ENCODE measurements at regions not wholly inside any gene's neighbourhood (a gene's known extent, or its start where the extent isn't known, plus 50 kb on each side); places are given as distances from the start of the nearest gene placed in this dataset.

- no peak for DNase-seq
Observed at GRCh38 chr6:100266494-100267401, 198.0 kb downstream of the SIM1 start.

- DNase-seq: no peak
Observed at GRCh38 chr6:100262086-100262485, 202.6 kb downstream of the SIM1 start.

DNA sequence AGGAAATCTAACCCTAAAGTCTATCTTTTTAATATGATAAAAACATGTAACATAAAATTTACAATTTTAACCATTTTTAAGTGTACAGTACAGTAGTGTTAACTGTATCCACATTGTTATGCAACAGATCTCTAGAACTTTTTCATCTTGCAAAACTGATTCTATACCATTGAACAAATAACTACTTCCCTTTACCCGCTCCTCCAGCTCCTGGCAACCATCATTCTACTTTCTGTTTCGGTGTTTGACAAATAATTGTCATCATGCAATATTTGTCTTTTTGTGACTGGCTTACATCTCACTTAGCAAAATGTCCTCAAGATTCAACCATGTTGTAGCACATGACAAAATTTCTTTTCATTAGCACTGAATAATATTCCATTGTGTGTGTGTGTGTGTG lies 203.2 kb downstream of the SIM1 start:
- no peak for DNase-seq

DNA sequence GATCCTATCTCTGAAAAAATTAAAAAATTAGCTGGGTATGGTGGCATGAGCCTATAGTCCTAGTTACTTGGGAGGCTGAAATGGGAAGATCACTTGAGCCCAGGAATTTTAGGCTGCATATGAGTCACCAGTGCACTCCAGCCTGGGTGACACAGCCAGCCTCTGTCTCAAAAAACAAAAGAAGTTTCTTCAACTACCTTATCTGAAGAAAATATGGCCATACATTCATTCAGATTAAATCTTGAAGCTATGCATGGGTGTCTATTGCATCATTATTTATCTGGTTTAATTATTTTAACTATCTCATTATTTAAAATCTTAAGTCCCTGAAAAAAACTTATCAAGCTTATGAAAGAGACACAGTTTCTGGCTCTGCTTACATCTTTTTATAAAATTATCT lies 204.1 kb downstream of the SIM1 start:
- no peak for DNase-seq

- DNase-seq: no peak
Observed at GRCh38 chr6:100259865-100260264, 204.9 kb downstream of the SIM1 start.

DNA sequence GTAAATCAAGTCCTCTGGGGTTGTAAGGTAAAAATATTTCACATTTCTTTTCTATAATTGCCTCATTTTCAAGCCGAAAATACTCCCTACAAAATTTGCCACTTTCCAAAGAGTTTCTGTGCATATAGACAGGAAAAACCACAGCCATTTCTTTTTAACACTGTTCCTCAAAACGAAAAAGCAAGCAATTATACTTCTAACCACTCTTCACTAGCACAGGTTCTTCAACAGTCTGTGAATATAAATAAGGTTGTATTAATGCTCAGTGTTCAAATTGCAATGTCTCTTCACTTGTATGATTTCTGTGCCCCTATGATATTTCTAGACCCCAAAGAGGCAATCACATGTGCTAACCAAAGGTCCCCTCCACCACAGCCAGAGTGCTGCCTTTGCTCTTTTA lies 206.0 kb downstream of the SIM1 start:
- no peak for DNase-seq

DNA sequence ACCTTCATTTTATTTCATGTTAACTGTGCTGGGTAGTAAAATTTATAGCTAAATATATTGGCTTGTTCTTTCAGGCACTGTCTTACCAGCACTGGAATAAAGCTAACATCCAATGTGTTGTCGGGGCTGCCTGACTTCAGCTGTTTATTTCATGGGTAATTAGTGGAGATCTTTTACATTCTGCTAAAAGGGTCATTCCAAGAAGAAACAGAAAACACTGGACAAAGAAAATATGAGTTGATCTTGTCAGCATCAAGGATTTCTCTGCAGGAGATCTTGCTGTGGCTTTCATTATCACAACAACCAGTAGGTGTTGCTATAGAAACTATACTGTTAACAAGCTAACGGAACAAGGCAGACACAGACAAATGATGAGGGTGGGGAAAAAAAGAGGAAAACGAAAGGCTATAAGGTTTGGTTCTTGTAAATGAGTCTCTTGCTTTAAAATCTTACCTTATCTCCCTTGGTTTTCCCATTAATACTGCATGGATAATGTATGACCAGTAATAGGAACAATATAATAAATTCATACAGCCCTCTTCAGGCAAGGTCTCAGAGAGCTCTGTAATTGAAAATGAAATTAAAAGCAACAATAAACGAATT lies 206.8 kb downstream of the SIM1 start:
- DNase-seq: no peak

GRCh38 chr6:100255701-100256100 lies 209.0 kb downstream of the SIM1 start:
- no peak for DNase-seq

DNA sequence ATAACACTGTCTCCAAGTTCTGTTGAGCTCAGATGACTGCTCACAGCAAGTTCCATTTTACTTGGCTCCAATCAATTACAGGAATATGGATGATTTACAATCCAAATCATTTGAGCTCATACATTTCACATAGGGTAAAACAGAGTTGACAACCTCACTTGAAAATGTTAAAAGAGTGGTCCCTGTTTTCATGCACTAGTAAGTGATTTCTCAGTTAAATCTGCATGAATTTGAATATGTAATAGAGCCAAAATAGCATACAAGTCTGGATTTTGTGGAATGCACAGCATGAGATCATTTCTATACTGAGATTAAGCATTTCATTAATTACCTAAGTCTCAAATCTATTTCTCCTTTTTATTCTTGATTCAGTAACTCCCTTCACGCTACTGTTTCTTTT lies 217.6 kb downstream of the SIM1 start:
- no peak for DNase-seq

- no peak for DNase-seq
Observed at GRCh38 chr6:100246206-100246605, 218.5 kb downstream of the SIM1 start.

DNA sequence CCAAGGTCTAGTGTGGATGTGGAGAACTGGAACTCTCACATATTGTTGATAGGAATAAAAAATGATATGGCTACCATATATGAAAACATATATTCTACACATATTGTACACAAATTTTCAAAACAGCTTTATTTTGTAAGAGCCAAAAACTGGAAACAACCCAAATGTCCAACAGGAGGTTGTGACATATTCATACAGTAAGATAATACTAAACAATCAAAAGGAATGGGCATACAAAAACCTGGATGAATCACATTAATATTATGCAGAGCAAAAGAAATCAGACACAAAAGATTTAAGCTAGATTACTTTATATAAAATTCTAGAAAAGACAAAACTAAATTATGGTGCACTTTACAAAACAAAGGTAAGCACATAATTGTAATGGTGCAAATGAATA lies 223.9 kb downstream of the SIM1 start:
- no peak for DNase-seq

DNA sequence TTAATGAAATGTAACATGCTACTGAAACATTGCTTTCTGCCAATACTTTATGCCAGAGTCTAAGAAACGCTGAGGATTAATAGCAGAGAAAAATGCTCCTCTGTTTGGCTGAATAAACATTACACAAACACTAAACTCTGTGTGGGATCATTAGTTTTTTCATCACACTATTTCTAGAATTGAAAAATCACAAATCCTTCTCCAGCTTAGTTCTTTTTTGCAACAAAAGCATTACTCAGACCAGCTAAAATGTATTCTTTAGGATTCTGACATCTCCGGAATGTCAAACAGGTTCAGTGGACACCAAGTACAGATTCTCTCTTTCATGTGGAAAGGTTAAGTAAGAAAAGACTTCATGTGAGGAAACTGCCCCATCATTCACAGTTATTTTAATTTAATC lies 226.9 kb downstream of the SIM1 start:
- DNase-seq: no peak

GRCh38 chr6:100236389-100236788 lies 228.3 kb downstream of the SIM1 start:
- no peak for DNase-seq

DNA sequence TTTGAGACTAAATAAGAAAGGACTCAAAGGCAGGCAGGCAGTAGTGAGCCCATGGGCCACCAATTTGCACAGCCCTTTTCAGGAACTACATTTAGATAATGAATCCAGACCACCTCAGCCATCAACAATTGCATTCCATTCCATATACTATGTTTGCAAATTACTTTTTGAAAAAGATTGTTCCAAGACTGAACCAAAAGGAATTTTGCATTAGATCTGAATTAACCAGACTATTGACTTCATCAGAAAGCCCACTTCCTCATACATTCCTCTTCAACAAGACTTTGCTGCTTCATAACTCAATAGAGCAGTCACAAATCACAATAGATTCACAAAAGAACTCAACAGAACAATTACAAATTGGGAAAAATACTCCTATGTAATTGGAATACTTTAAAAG lies 229.1 kb downstream of the SIM1 start:
- no peak for DNase-seq

GRCh38 chr6:100234625-100235024 lies 230.1 kb downstream of the SIM1 start:
- no peak for DNase-seq

- no peak for DNase-seq
Observed at GRCh38 chr6:100232781-100233573, 231.7 kb downstream of the SIM1 start.

- DNase-seq: no peak
Observed at GRCh38 chr6:100230953-100231316, 233.8 kb downstream of the SIM1 start.

DNA sequence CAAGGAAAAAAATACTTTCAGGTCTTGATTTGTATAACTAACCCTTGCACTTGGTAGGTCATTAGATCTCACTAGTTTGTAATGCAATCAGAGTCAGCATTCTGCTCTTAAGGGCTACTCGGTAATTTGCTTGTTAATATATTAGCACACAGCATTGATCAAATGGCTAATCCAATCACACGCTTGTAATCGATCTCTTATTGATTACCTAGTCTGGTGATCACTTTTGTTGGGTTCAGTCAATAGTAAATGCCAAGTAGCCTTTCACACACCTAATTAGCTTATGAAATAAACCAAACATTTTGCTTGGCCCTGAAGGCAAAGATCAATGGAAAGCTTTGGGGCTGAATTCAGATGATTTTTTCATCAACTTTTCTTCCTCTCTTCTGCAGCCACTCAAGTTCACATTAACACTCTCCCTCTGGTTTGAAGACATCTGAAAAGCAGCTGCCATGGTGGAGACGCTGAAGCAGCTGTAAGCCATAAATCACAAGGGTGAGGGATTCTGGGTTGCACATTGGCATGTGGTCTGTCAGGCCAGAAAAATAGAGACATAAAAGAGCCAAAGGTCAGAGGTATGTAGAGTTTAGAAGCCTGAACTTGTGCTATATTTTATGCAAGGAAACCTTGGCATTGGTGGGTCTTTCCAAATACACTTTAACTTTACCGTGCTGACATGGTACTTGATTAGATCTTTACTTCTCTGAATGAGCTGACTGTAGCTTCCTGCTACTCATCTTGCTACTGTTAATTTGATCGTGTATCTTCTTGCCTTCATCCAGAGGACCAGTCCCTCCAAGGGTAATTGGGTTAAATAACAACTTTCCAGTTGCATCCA lies 234.4 kb downstream of the SIM1 start:
- DNase-seq: no peak

DNA sequence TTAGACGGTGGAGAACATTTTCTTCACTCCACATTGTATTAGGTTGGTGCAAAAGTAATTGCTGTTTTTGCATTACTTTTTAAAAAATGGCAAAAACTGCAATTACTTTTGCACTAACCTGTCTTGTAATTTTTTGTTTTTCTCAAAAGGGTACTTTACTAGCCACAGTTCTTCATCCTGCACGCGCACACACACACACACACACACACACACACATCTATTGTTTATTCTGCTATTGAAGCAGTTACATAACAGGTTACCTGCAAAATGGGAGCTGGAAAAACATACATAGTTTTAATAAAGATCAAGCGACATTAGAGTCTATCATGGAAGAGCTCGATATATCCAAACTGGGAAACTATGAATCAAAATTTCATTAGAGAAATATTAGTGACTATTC lies 235.2 kb downstream of the SIM1 start:
- DNase-seq: no peak

DNA sequence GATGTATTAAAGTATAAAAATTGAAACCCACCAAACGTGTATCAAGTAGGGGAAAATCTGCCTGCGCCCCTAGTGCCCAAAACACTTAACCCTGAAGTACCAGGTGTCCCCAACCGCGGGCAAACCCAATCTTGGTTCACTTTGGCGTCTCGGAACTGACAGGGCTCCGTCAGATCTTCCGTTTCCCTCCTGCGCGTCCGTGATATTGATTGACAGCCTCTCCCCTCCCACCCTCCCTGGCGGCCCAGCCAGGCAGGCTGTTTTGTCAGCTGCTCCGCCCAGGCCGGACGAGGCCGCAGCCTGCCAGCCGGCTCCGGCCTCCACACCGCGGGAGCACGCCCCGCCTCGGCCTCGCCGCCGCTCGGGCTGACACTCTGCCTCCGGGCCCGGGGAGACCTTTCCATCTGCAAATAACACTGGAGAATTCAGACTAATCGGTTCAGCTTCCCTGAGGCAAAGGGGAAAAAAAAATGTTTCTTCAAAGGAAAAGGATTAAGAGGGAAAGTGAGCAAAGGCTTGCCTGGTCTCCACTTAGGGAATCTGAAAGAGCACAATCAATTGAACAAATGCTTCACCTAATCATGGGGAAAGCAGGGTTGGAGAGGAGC lies 234.9 kb upstream of the MCHR2 start:
- DNase-seq: peak; percentile 29 to 31

- DNase-seq: no peak
Observed at GRCh38 chr6:100228437-100228833, 234.4 kb upstream of the MCHR2 start.

DNA sequence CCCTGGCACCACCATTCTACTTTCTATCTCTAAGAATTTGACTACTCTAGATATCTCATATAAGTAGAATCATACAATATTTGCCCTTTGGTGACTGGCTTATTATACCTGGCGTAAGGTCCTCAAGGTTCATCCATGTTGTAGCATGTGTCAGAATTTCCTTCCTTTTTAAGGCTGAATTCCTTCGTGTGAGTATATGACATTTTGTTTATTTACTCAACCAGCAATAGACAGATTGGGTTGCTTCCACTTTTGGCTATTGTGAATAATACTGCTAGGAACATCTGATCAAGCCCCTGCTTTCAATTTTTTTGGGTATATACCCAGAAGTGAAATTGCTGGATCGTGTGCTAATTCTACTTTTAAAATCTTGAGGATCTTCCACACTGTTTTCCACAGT lies 232.8 kb upstream of the MCHR2 start:
- no peak for DNase-seq
